HepG2 (cell line): ENCODE measurements at regions not wholly inside any gene's neighbourhood (a gene's known extent, or its start where the extent isn't known, plus 50 kb on each side); places are given as distances from the start of the nearest gene placed in this dataset.

Source experiments
- ARID2 ChIP-seq: sonication (generic); formaldehyde crosslinking; IDR thresholded peaks from 2 replicates; pipeline ENCODE4 v1.8.1; 2022; ENCODE audit warnings: mild to moderate bottlenecking, missing genetic modification reagents, borderline replicate concordance
- ATF7 ChIP-seq, 2 experiments: fragments of 450-650 bp in 1 of 2; sonication (generic) in 1 of 2; formaldehyde crosslinking in 1 of 2; IDR thresholded peaks; 2 replicates each; pipeline versions ENCODE4 v1.4.0 to v1.6.1; 2016 to 2020; ENCODE audit warnings: antibody characterized with exemption in 1 of 2, mild to moderate bottlenecking in 1 of 2, missing genetic modification reagents in 1 of 2
- CBX2 ChIP-seq, 2 experiments: fragments of 200-600 bp in 1 of 2; sonication (generic); formaldehyde crosslinking in 1 of 2; IDR thresholded peaks; 2 replicates each; pipeline versions ENCODE4 v1.7.0 to v1.8.1; 2018 to 2022; ENCODE audit warnings: low read depth in 2 of 2, low read length in 1 of 2, mild to moderate bottlenecking in 1 of 2, missing genetic modification reagents in 1 of 2
- ELF4 ChIP-seq: sonication (generic); formaldehyde crosslinking; IDR thresholded peaks from 2 replicates; pipeline ENCODE4 v1.5.0; 2020; ENCODE audit warnings: missing genetic modification reagents, mild to moderate bottlenecking, moderate library complexity, borderline replicate concordance
- GATAD2A ChIP-seq: IDR thresholded peaks from 2 replicates; pipeline ENCODE4 v1.6.1; 2016
- HNF4G ChIP-seq, 2 experiments: sonication (generic) in 1 of 2; formaldehyde crosslinking in 1 of 2; IDR thresholded peaks; 2 replicates each; pipeline versions ENCODE4 v1.4.0 to v1.6.1; 2011 to 2020; ENCODE audit warnings: borderline replicate concordance in 2 of 2, low read depth in 2 of 2, mild to moderate bottlenecking in 2 of 2, low read length in 1 of 2, missing genetic modification reagents in 1 of 2, moderate library complexity in 1 of 2
- NFIB ChIP-seq: sonication (generic); formaldehyde crosslinking; IDR thresholded peaks from 2 replicates; pipeline ENCODE4 v1.9.0; 2021; ENCODE audit warnings: missing genetic modification reagents, mild to moderate bottlenecking, borderline replicate concordance
- REL ChIP-seq: sonication (generic); formaldehyde crosslinking; conservative IDR thresholded peaks from 2 replicates; pipeline ENCODE4 v1.8.0; 2022; ENCODE audit warnings: mild to moderate bottlenecking, missing genetic modification reagents, moderate library complexity
- SNRNP70 ChIP-seq: fragments of 200-400 bp; formaldehyde crosslinking; IDR thresholded peaks from 2 replicates; pipeline ENCODE4 v1.6.1; 2017; ENCODE audit warnings: mild to moderate bottlenecking, low read depth, low read length, moderate library complexity
- YEATS4 ChIP-seq: sonication (generic); formaldehyde crosslinking; IDR thresholded peaks from 2 replicates; pipeline ENCODE4 v1.4.0; 2020; ENCODE audit warnings: missing genetic modification reagents, borderline replicate concordance
- ZNF232 ChIP-seq: sonication (generic); formaldehyde crosslinking; IDR thresholded peaks from 2 replicates; pipeline ENCODE4 v1.4.0; 2020; ENCODE audit warnings: missing genetic modification reagents, borderline replicate concordance
- ZNF282 ChIP-seq: fragments of 450-650 bp; IDR thresholded peaks from 2 replicates; pipeline ENCODE4 v1.6.1; 2018; ENCODE audit not compliant: partially characterized antibody
- ZNF674 ChIP-seq: sonication (generic); formaldehyde crosslinking; IDR thresholded peaks from 2 replicates; pipeline ENCODE4 v1.5.0; 2020; ENCODE audit warnings: low read depth, mild to moderate bottlenecking, missing genetic modification reagents
- ZNF75D ChIP-seq: sonication (generic); formaldehyde crosslinking; IDR thresholded peaks from 2 replicates; pipeline ENCODE4 v1.8.1; 2023; ENCODE audit warnings: missing genetic modification reagents, mild to moderate bottlenecking, borderline replicate concordance
- ZNF777 ChIP-seq: sonication (generic); formaldehyde crosslinking; IDR thresholded peaks from 2 replicates; pipeline ENCODE4 v1.4.0; 2020; ENCODE audit warnings: missing genetic modification reagents
- TF ChIP-seq, protein P1 (sequence below): sonication (generic); formaldehyde crosslinking; IDR thresholded peaks from 2 replicates; pipeline ENCODE4 v1.5.0; 2020; ENCODE audit warnings: mild to moderate bottlenecking, missing genetic modification reagents
- TF ChIP-seq, protein P2 (sequence below): sonication (generic); formaldehyde crosslinking; IDR thresholded peaks from 2 replicates; pipeline ENCODE4 v1.5.1; 2020; ENCODE audit warnings: mild to moderate bottlenecking, moderate library complexity, missing genetic modification reagents
- TF ChIP-seq, protein P3 (sequence below): sonication (generic); formaldehyde crosslinking; conservative IDR thresholded peaks from 2 replicates; pipeline ENCODE4 v1.4.0; 2020; ENCODE audit warnings: mild to moderate bottlenecking, missing genetic modification reagents, moderate library complexity
- TF ChIP-seq, protein P4 (sequence below): sonication (generic); formaldehyde crosslinking; IDR thresholded peaks from 2 replicates; pipeline ENCODE4 v1.4.0; 2020; ENCODE audit warnings: low read depth, mild to moderate bottlenecking, missing genetic modification reagents

DNA sequence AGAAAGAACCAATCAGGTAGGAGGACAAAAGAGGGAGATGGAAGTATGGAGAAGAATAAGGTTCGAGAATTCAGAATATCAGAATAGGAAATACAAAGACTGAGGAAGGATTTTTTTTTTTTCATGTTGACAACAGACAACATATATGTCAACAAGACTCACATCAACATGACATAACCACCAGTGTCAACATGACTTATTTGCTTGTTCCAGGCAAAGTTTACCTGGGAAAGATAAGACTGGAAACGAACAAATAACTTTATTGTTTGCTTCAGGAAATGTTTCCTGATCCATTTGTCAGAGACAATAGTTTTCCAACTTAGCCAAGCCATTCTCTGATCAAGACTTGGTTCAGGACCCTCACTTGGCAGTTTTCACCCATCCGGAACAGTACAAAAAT, 321.9 kb upstream of the NETO1 start (continued):
- TF ChIP-seq, protein P1, sequence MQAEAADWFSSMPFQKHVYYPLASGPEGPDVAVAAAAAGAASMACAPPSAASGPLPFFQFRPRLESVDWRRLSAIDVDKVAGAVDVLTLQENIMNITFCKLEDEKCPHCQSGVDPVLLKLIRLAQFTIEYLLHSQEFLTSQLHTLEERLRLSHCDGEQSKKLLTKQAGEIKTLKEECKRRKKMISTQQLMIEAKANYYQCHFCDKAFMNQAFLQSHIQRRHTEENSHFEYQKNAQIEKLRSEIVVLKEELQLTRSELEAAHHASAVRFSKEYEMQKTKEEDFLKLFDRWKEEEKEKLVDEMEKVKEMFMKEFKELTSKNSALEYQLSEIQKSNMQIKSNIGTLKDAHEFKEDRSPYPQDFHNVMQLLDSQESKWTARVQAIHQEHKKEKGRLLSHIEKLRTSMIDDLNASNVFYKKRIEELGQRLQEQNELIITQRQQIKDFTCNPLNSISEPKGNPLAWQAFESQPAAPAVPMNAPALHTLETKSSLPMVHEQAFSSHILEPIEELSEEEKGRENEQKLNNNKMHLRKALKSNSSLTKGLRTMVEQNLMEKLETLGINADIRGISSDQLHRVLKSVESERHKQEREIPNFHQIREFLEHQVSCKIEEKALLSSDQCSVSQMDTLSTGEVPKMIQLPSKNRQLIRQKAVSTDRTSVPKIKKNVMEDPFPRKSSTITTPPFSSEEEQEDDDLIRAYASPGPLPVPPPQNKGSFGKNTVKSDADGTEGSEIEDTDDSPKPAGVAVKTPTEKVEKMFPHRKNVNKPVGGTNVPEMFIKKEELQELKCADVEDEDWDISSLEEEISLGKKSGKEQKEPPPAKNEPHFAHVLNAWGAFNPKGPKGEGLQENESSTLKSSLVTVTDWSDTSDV (CRISPR knock-in tag) = no peak
- TF ChIP-seq, protein P2, sequence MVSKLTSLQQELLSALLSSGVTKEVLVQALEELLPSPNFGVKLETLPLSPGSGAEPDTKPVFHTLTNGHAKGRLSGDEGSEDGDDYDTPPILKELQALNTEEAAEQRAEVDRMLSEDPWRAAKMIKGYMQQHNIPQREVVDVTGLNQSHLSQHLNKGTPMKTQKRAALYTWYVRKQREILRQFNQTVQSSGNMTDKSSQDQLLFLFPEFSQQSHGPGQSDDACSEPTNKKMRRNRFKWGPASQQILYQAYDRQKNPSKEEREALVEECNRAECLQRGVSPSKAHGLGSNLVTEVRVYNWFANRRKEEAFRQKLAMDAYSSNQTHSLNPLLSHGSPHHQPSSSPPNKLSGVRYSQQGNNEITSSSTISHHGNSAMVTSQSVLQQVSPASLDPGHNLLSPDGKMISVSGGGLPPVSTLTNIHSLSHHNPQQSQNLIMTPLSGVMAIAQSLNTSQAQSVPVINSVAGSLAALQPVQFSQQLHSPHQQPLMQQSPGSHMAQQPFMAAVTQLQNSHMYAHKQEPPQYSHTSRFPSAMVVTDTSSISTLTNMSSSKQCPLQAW (CRISPR knock-in tag) = no peak
- TF ChIP-seq GATAD2A = peak; percentile 62; the same call in 1 of the 2 replicates
- no peak for TF ChIP-seq ZNF777 (CRISPR knock-in tag)
- no peak for TF ChIP-seq YEATS4 (CRISPR knock-in tag)
- TF ChIP-seq, protein P3, sequence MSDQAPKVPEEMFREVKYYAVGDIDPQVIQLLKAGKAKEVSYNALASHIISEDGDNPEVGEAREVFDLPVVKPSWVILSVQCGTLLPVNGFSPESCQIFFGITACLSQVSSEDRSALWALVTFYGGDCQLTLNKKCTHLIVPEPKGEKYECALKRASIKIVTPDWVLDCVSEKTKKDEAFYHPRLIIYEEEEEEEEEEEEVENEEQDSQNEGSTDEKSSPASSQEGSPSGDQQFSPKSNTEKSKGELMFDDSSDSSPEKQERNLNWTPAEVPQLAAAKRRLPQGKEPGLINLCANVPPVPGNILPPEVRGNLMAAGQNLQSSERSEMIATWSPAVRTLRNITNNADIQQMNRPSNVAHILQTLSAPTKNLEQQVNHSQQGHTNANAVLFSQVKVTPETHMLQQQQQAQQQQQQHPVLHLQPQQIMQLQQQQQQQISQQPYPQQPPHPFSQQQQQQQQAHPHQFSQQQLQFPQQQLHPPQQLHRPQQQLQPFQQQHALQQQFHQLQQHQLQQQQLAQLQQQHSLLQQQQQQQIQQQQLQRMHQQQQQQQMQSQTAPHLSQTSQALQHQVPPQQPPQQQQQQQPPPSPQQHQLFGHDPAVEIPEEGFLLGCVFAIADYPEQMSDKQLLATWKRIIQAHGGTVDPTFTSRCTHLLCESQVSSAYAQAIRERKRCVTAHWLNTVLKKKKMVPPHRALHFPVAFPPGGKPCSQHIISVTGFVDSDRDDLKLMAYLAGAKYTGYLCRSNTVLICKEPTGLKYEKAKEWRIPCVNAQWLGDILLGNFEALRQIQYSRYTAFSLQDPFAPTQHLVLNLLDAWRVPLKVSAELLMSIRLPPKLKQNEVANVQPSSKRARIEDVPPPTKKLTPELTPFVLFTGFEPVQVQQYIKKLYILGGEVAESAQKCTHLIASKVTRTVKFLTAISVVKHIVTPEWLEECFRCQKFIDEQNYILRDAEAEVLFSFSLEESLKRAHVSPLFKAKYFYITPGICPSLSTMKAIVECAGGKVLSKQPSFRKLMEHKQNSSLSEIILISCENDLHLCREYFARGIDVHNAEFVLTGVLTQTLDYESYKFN = peak; percentile 30; the same call in 1 of the 2 replicates
- TF ChIP-seq ZNF232 = no peak
- TF ChIP-seq SNRNP70 = no peak
- TF ChIP-seq, protein P4, sequence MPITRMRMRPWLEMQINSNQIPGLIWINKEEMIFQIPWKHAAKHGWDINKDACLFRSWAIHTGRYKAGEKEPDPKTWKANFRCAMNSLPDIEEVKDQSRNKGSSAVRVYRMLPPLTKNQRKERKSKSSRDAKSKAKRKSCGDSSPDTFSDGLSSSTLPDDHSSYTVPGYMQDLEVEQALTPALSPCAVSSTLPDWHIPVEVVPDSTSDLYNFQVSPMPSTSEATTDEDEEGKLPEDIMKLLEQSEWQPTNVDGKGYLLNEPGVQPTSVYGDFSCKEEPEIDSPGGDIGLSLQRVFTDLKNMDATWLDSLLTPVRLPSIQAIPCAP = no peak
- no peak for TF ChIP-seq ZNF674
- TF ChIP-seq ZNF282 = no peak
- TF ChIP-seq REL (CRISPR knock-in tag) = no peak
- TF ChIP-seq ARID2 = no peak
- no peak for TF ChIP-seq ZNF75D (CRISPR knock-in tag)
- TF ChIP-seq ATF7 (IDR thresholded peaks at IDR 0.05) = peak; percentile 14; the same call in 1 of the 2 replicates
- TF ChIP-seq ATF7 (CRISPR knock-in tag; IDR thresholded peaks at IDR 0.05) = no peak
- TF ChIP-seq NFIB = no peak
- TF ChIP-seq ELF4 = no peak
- no peak for TF ChIP-seq CBX2 (IDR thresholded peaks at IDR 0.05; ENCODE audit: low read depth, low read length)
- no peak for TF ChIP-seq CBX2 (CRISPR knock-in tag; IDR thresholded peaks at IDR 0.05; ENCODE audit: low read depth)
- TF ChIP-seq HNF4G (IDR thresholded peaks at IDR 0.05; ENCODE audit: borderline replicate concordance, low read depth, low read length) = no peak
- no peak for TF ChIP-seq HNF4G (CRISPR knock-in tag; IDR thresholded peaks at IDR 0.05; ENCODE audit: borderline replicate concordance, low read depth)
